ENCODE measurements at regions not wholly inside any gene's neighbourhood (a gene's known extent, or its start where the extent isn't known, plus 50 kb on each side); places are given as distances from the start of the nearest gene placed in this dataset.
A peak's percentile ranks its signal among the peaks of the same experiment; 100 is the strongest.

DNA sequence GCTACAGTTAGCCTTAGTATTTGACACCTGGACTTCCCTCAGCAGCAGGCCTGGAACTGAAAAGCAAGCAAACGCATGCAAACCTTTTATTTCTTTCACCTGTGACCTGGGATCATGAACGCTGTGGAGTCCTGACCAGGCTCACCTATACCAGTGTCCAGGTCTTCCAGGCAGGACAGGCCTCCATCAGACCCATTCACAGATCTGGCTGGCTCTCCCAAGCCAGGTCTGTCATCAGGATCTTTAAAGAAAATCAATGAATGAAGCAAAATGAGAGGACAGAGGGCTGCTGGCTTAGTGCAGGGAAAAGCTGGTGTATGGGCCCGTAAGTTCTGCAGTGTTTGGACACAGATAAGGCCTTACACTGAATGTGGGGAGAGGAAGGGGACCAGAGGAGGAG is 96.3 kb upstream of the CPEB4 start:
- Histone ChIP-seq H3K27me3 (ENCODE audit: control insufficient read depth in 2 of 2, insufficient read depth in 2 of 2, low read length in 2 of 2) (no peaks in the 10 kb centered on the region), H3K4me1 (replicated peaks in 1 of 2; ENCODE audit: control insufficient read depth in 2 of 2, insufficient read depth in 2 of 2, low read length in 2 of 2) (peaks cover 11 to 12% of the 10 kb centered on the region in 2 experiments; a peak in 4 of 5 replicates), H3K9me1 (ENCODE audit: control insufficient read depth, insufficient read depth, low read length) (no peaks in the 10 kb centered on the region), H3K79me2 (ENCODE audit: control insufficient read depth, insufficient read depth, low read length) (no peaks in the 10 kb centered on the region), H3K4me3 (no peak overlapping the region), H3K36me3 (ENCODE audit: control insufficient read depth, insufficient read depth, low read length) (no peaks in the 10 kb centered on the region), H3K4me2 (ENCODE audit: insufficient read depth, low read length) (no peak overlapping the region), H3K9ac (ENCODE audit: insufficient read depth in 1 of 2, low read depth in 2 of 2, low read length in 2 of 2) (no peak overlapping the region; a peak in 1 of 4 replicates), H3K9me3 (replicated peaks; ENCODE audit: control insufficient read depth, insufficient read depth, low read depth, low read length) (no peaks in the 10 kb centered on the region), H4K20me1 (replicated peaks; ENCODE audit: control insufficient read depth, insufficient read depth, low read length) (no peaks in the 10 kb centered on the region), H3K27ac (ENCODE audit: extremely low read depth, low read depth, low read length) (no peak overlapping the region), H2AFZ (ENCODE audit: low read depth, low read length) (peak overlapping the region; percentile 53)
- ATAC-seq (peak; percentile 29; the same call in 1 of the 3 replicates), DNase-seq (ENCODE audit: extremely low read depth in 1 of 4, low spot score in 3 of 4) (peak in 1 of 4 experiments; percentile 38), FAIRE-seq (no peak)
- ChIA-PET POLR2A (interaction anchor here (0.8 to 1.6 kb wide), 3 partner anchors 9 to 104 kb away, joined by 3 to 5 read pairs (median 5); no protein-coding TSS in a partner anchor), CTCF (ENCODE audit: low intra/inter-chr PET ratio) (no interaction called here)
- 52% methylated on average over 3 of the region's 3 CpGs for WGBS (ENCODE audit: insufficient coverage, low coverage, missing lambda C conversion rate)
- BruUV-seq (replicated peaks): no TSS peak
- intact Hi-C loops (cut with micrococcal nuclease): no loop called here
- 0 out of 2 replicates have a peak, but pooled peaks have one; percentile 10 for TF ChIP-seq CBFA2T2 (conservative IDR thresholded peaks at IDR 0.05)
- TF ChIP-seq, protein P1, sequence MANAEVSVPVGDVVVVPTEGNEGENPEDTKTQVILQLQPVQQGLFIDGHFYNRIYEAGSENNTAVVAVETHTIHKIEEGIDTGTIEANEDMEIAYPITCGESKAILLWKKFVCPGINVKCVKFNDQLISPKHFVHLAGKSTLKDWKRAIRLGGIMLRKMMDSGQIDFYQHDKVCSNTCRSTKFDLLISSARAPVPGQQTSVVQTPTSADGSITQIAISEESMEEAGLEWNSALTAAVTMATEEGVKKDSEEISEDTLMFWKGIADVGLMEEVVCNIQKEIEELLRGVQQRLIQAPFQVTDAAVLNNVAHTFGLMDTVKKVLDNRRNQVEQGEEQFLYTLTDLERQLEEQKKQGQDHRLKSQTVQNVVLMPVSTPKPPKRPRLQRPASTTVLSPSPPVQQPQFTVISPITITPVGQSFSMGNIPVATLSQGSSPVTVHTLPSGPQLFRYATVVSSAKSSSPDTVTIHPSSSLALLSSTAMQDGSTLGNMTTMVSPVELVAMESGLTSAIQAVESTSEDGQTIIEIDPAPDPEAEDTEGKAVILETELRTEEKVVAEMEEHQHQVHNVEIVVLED (CRISPR knock-in tag; IDR thresholded peaks at IDR 0.05): no peak
- TF ChIP-seq, protein P2, sequence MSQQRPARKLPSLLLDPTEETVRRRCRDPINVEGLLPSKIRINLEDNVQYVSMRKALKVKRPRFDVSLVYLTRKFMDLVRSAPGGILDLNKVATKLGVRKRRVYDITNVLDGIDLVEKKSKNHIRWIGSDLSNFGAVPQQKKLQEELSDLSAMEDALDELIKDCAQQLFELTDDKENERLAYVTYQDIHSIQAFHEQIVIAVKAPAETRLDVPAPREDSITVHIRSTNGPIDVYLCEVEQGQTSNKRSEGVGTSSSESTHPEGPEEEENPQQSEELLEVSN (IDR thresholded peaks at IDR 0.05; ENCODE audit: borderline replicate concordance in 1 of 2, extremely low read depth in 1 of 2, insufficient read depth in 1 of 2, insufficient read length in 1 of 2, low read depth in 1 of 2, low read length in 1 of 2, poor library complexity in 1 of 2, severe bottlenecking in 1 of 2): no peak
- TF ChIP-seq NR2C1 (IDR thresholded peaks at IDR 0.05): no peak
- TF ChIP-seq NR2C1 (tag; IDR thresholded peaks at IDR 0.05): no peak
- TF ChIP-seq U2AF2 (optimal IDR thresholded peaks at IDR 0.05; ENCODE audit: low read depth, low read length): no peak
- TF ChIP-seq, protein P3, sequence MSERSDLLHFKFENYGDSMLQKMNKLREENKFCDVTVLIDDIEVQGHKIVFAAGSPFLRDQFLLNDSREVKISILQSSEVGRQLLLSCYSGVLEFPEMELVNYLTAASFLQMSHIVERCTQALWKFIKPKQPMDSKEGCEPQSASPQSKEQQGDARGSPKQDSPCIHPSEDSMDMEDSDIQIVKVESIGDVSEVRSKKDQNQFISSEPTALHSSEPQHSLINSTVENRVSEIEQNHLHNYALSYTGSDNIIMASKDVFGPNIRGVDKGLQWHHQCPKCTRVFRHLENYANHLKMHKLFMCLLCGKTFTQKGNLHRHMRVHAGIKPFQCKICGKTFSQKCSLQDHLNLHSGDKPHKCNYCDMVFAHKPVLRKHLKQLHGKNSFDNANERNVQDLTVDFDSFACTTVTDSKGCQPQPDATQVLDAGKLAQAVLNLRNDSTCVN (CRISPR knock-in tag; IDR thresholded peaks at IDR 0.05): no peak
- in situ Hi-C loops (cut with MboI): no loop called here

All from K562 (cell line).